ENCODE measurements at regions not wholly inside any gene's neighbourhood (a gene's known extent, or its start where the extent isn't known, plus 50 kb on each side); places are given as distances from the start of the nearest gene placed in this dataset.

DNA sequence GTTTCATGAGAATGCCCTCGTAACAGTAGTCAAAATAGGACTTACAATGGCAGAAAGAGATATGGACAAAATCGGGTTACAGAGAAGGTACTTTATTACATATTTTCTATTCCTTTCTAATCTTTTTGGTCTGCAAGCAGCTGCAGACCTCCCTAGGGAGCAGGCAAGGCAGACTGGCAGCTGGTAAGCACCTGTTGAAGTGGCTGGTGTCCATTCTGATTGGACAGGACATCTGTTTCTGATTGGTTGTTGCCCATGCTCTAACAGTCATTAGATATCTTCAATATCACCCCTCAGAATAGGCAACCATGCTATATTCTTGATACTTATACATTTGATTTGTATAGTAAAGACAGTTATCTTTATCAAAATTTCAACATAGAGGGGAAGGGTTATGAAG is 606.3 kb downstream of the KCNJ2 start:
- Histone ChIP-seq H3K79me2 (ENCODE audit: control insufficient read depth, insufficient read depth, low read length) (no peaks in the 10 kb centered on the region), H2AFZ (ENCODE audit: insufficient read depth, low read depth, low read length, poor library complexity, severe bottlenecking) (no peak overlapping the region), H3K4me1 (ENCODE audit: control insufficient read depth in 2 of 2, insufficient read depth in 2 of 2, low read length in 2 of 2) (no peaks in the 10 kb centered on the region), H3K27ac (ENCODE audit: low read length in 2 of 2) (no peak overlapping the region), H3K4me2 (replicated peaks; ENCODE audit: low read depth, low read length, poor library complexity, severe bottlenecking) (no peak overlapping the region), H3K36me3 (replicated peaks in 1 of 2; ENCODE audit: control extremely low read depth in 1 of 2, control insufficient read depth in 1 of 2, extremely low read depth in 1 of 2, insufficient read depth in 2 of 2, low read length in 1 of 2) (no peaks in the 10 kb centered on the region), H3K9me3 (ENCODE audit: control extremely low read depth in 1 of 3, control insufficient read depth in 2 of 3, insufficient read depth in 1 of 3, low read length in 2 of 3) (peaks cover 0 to 11% (median 0%) of the 10 kb centered on the region in 3 donors), H4K20me1 (ENCODE audit: control insufficient read depth, insufficient read depth, low read length, poor library complexity, severe bottlenecking) (no peaks in the 10 kb centered on the region), H3K4me3 (ENCODE audit: control extremely low read depth in 1 of 5, extremely low read depth in 1 of 5, insufficient read depth in 1 of 5, low read depth in 2 of 5, low read length in 4 of 5) (no peak overlapping the region), H3K9ac (ENCODE audit: low read length) (no peak overlapping the region), H3K27me3 (replicated peaks in 1 of 4; ENCODE audit: control extremely low read depth in 1 of 4, control insufficient read depth in 3 of 4, insufficient read depth in 4 of 4, low read length in 3 of 4) (no peaks in the 10 kb centered on the region)
- no CpG with 5 or more reads among the region's 2 CpGs for WGBS (ENCODE audit: insufficient coverage)
- TF ChIP-seq CTCF (IDR thresholded peaks at IDR 0.05) (no peak), EZH2 (IDR thresholded peaks at IDR 0.05; ENCODE audit: borderline replicate concordance, insufficient read depth, low read depth, low read length, poor library complexity, severe bottlenecking) (no peak)
- Mint-ChIP-seq H3K4me1 (no peaks in the 10 kb centered on the region), H3K27ac (no peak overlapping the region), H3K4me3 (no peak overlapping the region), H3K27me3 (no peaks in the 10 kb centered on the region), H3K9me3 (ENCODE audit: insufficient read depth) (no peaks in the 10 kb centered on the region)
- intact Hi-C loops (cut with micrococcal nuclease): no loop called here
- ATAC-seq (ENCODE audit: low read depth) (no peak), DNase-seq (no peak)
- ChIA-PET CTCF (no interaction called here), POLR2A (no interaction called here)

- 67% methylated on average over 1 of the region's 3 CpGs for WGBS (ENCODE audit: insufficient coverage)
- Histone ChIP-seq H3K4me1 (ENCODE audit: control insufficient read depth in 2 of 2, insufficient read depth in 2 of 2, low read length in 2 of 2) (no peaks in the 10 kb centered on the region), H3K79me2 (ENCODE audit: control insufficient read depth, insufficient read depth, low read length) (no peaks in the 10 kb centered on the region), H3K4me2 (replicated peaks; ENCODE audit: low read depth, low read length, poor library complexity, severe bottlenecking) (no peak overlapping the region), H3K27me3 (replicated peaks in 1 of 4; ENCODE audit: control extremely low read depth in 1 of 4, control insufficient read depth in 3 of 4, insufficient read depth in 4 of 4, low read length in 3 of 4) (no peaks in the 10 kb centered on the region), H3K36me3 (replicated peaks in 1 of 2; ENCODE audit: control extremely low read depth in 1 of 2, control insufficient read depth in 1 of 2, extremely low read depth in 1 of 2, insufficient read depth in 2 of 2, low read length in 1 of 2) (no peaks in the 10 kb centered on the region), H3K27ac (ENCODE audit: low read length in 2 of 2) (no peak overlapping the region), H3K9me3 (ENCODE audit: control extremely low read depth in 1 of 3, control insufficient read depth in 2 of 3, insufficient read depth in 1 of 3, low read length in 2 of 3) (peaks cover 0 to 11% (median 0%) of the 10 kb centered on the region in 3 donors), H4K20me1 (ENCODE audit: control insufficient read depth, insufficient read depth, low read length, poor library complexity, severe bottlenecking) (no peaks in the 10 kb centered on the region), H3K4me3 (ENCODE audit: control extremely low read depth in 1 of 5, extremely low read depth in 1 of 5, insufficient read depth in 1 of 5, low read depth in 2 of 5, low read length in 4 of 5) (no peak overlapping the region), H3K9ac (ENCODE audit: low read length) (no peak overlapping the region), H2AFZ (ENCODE audit: insufficient read depth, low read depth, low read length, poor library complexity, severe bottlenecking) (no peak overlapping the region)
- DNase-seq (no peak), ATAC-seq (ENCODE audit: low read depth) (no peak)
- CTCF ChIA-PET: no interaction called here
- POLR2A ChIA-PET: no interaction called here
- TF ChIP-seq CTCF (IDR thresholded peaks at IDR 0.05) (no peak), EZH2 (IDR thresholded peaks at IDR 0.05; ENCODE audit: borderline replicate concordance, insufficient read depth, low read depth, low read length, poor library complexity, severe bottlenecking) (no peak)
- no peak overlapping the region for H3K27ac Mint-ChIP-seq
- H3K4me1 Mint-ChIP-seq: no peaks in the 10 kb centered on the region
- intact Hi-C loops (cut with micrococcal nuclease): no loop called here
- no peaks in the 10 kb centered on the region for H3K27me3 Mint-ChIP-seq
- no peak overlapping the region for H3K4me3 Mint-ChIP-seq
- H3K9me3 Mint-ChIP-seq (ENCODE audit: insufficient read depth): no peaks in the 10 kb centered on the region
Measured at GRCh38 chr17:70776441-70776840, 607.1 kb downstream of the KCNJ2 start.

Data from B cell (primary cell).